Thymus (tissue), 11 donors: ENCODE measurements at regions not wholly inside any gene's neighbourhood (a gene's known extent, or its start where the extent isn't known, plus 50 kb on each side); places are given as distances from the start of the nearest gene placed in this dataset.

Experiments
- DNase-seq, 9 donors: peaks; one replicate each; pipeline ENCODE4 v3.0.0-alpha.2; 2013; ENCODE audit warnings: low spot score in 9 of 9, low read depth in 6 of 9, missing footprints in 1 of 9
- H3K27ac ChIP-seq, 2 donors: one replicate each; pipeline ENCODE4 v1.5.1; 2013; ENCODE audit warnings: control low read depth in 1 of 2, low read depth in 1 of 2, low read length in 1 of 2, mild to moderate bottlenecking in 1 of 2, moderate library complexity in 1 of 2
- H3K27me3 ChIP-seq, 2 donors: one replicate each; pipeline ENCODE4 v1.5.1; 2013; ENCODE audit warnings: low read length in 1 of 2; ENCODE audit not compliant: control insufficient read depth in 2 of 2, insufficient read depth in 1 of 2
- H3K36me3 ChIP-seq, 2 donors: one replicate each; pipeline ENCODE4 v1.5.1; 2013; ENCODE audit warnings: low read length in 1 of 2, mild to moderate bottlenecking in 1 of 2, moderate library complexity in 1 of 2; ENCODE audit not compliant: control insufficient read depth in 2 of 2, insufficient read depth in 2 of 2
- H3K4me1 ChIP-seq, 2 donors: one replicate each; pipeline ENCODE4 v1.5.1; 2013; ENCODE audit warnings: low read length in 2 of 2; ENCODE audit not compliant: control insufficient read depth in 2 of 2, insufficient read depth in 2 of 2
- H3K4me3 ChIP-seq, 2 donors: one replicate each; pipeline ENCODE4 v1.5.1; 2013; ENCODE audit warnings: low read length in 2 of 2, control low read depth in 1 of 2, mild to moderate bottlenecking in 1 of 2
- H3K9me3 ChIP-seq, 2 donors: one replicate each; pipeline ENCODE4 v1.5.1; 2013; ENCODE audit warnings: low read length in 1 of 2, mild to moderate bottlenecking in 1 of 2; ENCODE audit not compliant: control insufficient read depth in 2 of 2, insufficient read depth in 1 of 2
- WGBS: extraction: QIAGEN DNeasy Blood & Tissue Kit; methylation state at CpG from one replicate; pipeline ENCODE4 v1.1.7; 2013; 5-methylcytosine and 5-hydroxymethylcytosine counted together
- donor health status: healthy.

GRCh38 chr13:50699874-50700663 is 143.4 kb downstream of the DLEU7 start:
- H3K27ac ChIP-seq, result no peak overlapping the region
- peaks cover 0 to 3% of the 10 kb centered on the region in 2 donors for H3K36me3 ChIP-seq
- peaks cover 0 to 6% of the 10 kb centered on the region in 2 donors for H3K9me3 ChIP-seq
- DNase-seq, result no peak
- H3K4me3 ChIP-seq, result no peak overlapping the region
- no peaks in the 10 kb centered on the region for H3K27me3 ChIP-seq
- WGBS, result 96% methylated on average over 4 of the region's 4 CpGs
- peaks cover 4 to 30% of the 10 kb centered on the region in 2 donors for H3K4me1 ChIP-seq

GRCh38 chr13:50700664-50701305 is 142.7 kb downstream of the DLEU7 start:
- 72% methylated on average over 1 of the region's 1 CpG for WGBS
- Histone ChIP-seq H3K27ac (no peak overlapping the region), H3K4me1 (peaks cover 4 to 37% of the 10 kb centered on the region in 2 donors), H3K27me3 (no peaks in the 10 kb centered on the region), H3K9me3 (peaks cover 0 to 6% of the 10 kb centered on the region in 2 donors), H3K4me3 (no peak overlapping the region), H3K36me3 (peaks cover 0 to 3% of the 10 kb centered on the region in 2 donors)
- no peak for DNase-seq

- DNase-seq, result no peak
- H3K9me3 ChIP-seq, result peaks cover 0 to 2% of the 10 kb centered on the region in 2 donors
- no peaks in the 10 kb centered on the region for H3K27me3 ChIP-seq
- H3K27ac ChIP-seq, result no peak overlapping the region
- peaks cover 0 to under 1% of the 10 kb centered on the region in 2 donors for H3K36me3 ChIP-seq
- 92% methylated on average over 2 of the region's 2 CpGs for WGBS
- H3K4me3 ChIP-seq, result no peak overlapping the region
- peaks cover 7 to 44% of the 10 kb centered on the region in 2 donors for H3K4me1 ChIP-seq
Observed at GRCh38 chr13:50701469-50701868, 142.0 kb downstream of the DLEU7 start.

GRCh38 chr13:50706505-50706904 is 137.0 kb downstream of the DLEU7 start:
- H3K27ac ChIP-seq, result peak overlapping the region in 1 of 2 donors; percentile 23
- peaks cover 24 to 49% of the 10 kb centered on the region in 2 donors for H3K4me1 ChIP-seq
- no peak overlapping the region for H3K4me3 ChIP-seq
- H3K27me3 ChIP-seq, result no peaks in the 10 kb centered on the region
- no peaks in the 10 kb centered on the region for H3K36me3 ChIP-seq
- no peak for DNase-seq
- 98% methylated on average over 2 of the region's 2 CpGs for WGBS
- no peaks in the 10 kb centered on the region for H3K9me3 ChIP-seq

- H3K4me1 ChIP-seq, result peaks cover 24 to 47% of the 10 kb centered on the region in 2 donors
- peak in 1 of 9 donors; percentile 72 for DNase-seq
- H3K4me3 ChIP-seq, result no peak overlapping the region
- H3K27me3 ChIP-seq, result no peaks in the 10 kb centered on the region
- H3K9me3 ChIP-seq, result no peaks in the 10 kb centered on the region
- H3K36me3 ChIP-seq, result no peaks in the 10 kb centered on the region
- WGBS, result 19% methylated on average over 1 of the region's 1 CpG
- H3K27ac ChIP-seq, result peak overlapping the region; percentile 39 to 73
Observed at GRCh38 chr13:50707628-50708027, 135.9 kb downstream of the DLEU7 start.

GRCh38 chr13:50708461-50708860 is 135.0 kb downstream of the DLEU7 start:
- Histone ChIP-seq H3K27ac (no peak overlapping the region), H3K36me3 (no peaks in the 10 kb centered on the region), H3K9me3 (no peaks in the 10 kb centered on the region), H3K4me3 (no peak overlapping the region), H3K4me1 (peaks cover 25 to 51% of the 10 kb centered on the region in 2 donors), H3K27me3 (no peaks in the 10 kb centered on the region)
- WGBS, result 89% methylated on average over 3 of the region's 3 CpGs
- DNase-seq, result no peak

GRCh38 chr13:50709058-50709457 is 134.4 kb downstream of the DLEU7 start:
- Histone ChIP-seq H3K27ac (no peak overlapping the region), H3K9me3 (no peaks in the 10 kb centered on the region), H3K4me3 (no peak overlapping the region), H3K27me3 (no peaks in the 10 kb centered on the region), H3K36me3 (no peaks in the 10 kb centered on the region), H3K4me1 (peaks cover 31 to 54% of the 10 kb centered on the region in 2 donors)
- WGBS, result 98% methylated on average over 2 of the region's 2 CpGs
- no peak for DNase-seq

- H3K36me3 ChIP-seq, result no peaks in the 10 kb centered on the region
- no peaks in the 10 kb centered on the region for H3K9me3 ChIP-seq
- peaks cover 28 to 43% of the 10 kb centered on the region in 2 donors for H3K4me1 ChIP-seq
- no peak for DNase-seq
- H3K27me3 ChIP-seq, result no peaks in the 10 kb centered on the region
- no peak overlapping the region for H3K27ac ChIP-seq
- WGBS, result 99% methylated on average over 6 of the region's 6 CpGs
- no peak overlapping the region for H3K4me3 ChIP-seq
Observed at GRCh38 chr13:50711131-50711815, 132.2 kb downstream of the DLEU7 start.

- DNase-seq, result no peak
- Histone ChIP-seq H3K36me3 (no peaks in the 10 kb centered on the region), H3K9me3 (no peaks in the 10 kb centered on the region), H3K27ac (no peak overlapping the region), H3K4me3 (no peak overlapping the region), H3K27me3 (no peaks in the 10 kb centered on the region), H3K4me1 (peaks cover 21 to 35% of the 10 kb centered on the region in 2 donors)
- 95% methylated on average over 3 of the region's 3 CpGs for whole genome bisulfite sequencing
Observed at GRCh38 chr13:50711996-50712395, 131.5 kb downstream of the DLEU7 start.
